MG63 (cell line): ENCODE measurements at regions not wholly inside any gene's neighbourhood (a gene's known extent, or its start where the extent isn't known, plus 50 kb on each side); places are given as distances from the start of the nearest gene placed in this dataset.
"Not testable (repeated sequence)": the region's sequence is repeated elsewhere in the genome, so short reads cannot be mapped to it uniquely, and the experiment has no call there.

Experiments used
- DNase-seq: peaks from one replicate; pipeline ENCODE4 v3.0.0-alpha.2; 2020
- H3K27me3 ChIP-seq: fragments of 250-450 bp; sonication (Bioruptor Pico); 2 replicates; pipeline ENCODE4 v1.5.1; 2020; ENCODE audit warnings: mild to moderate bottlenecking, moderate library complexity
- H3K36me3 ChIP-seq: fragments of 250-450 bp; sonication (Bioruptor Pico); 2 replicates; pipeline ENCODE4 v1.5.1; 2020; ENCODE audit warnings: mild to moderate bottlenecking, moderate library complexity
- H3K4me3 ChIP-seq: fragments of 250-450 bp; sonication (Bioruptor Pico); 2 replicates; pipeline ENCODE4 v1.5.1; 2020; ENCODE audit warnings: mild to moderate bottlenecking, moderate library complexity
- H3K9me3 ChIP-seq: fragments of 250-450 bp; sonication (Bioruptor Pico); 2 replicates; pipeline ENCODE4 v1.5.1; 2020; ENCODE audit warnings: mild to moderate bottlenecking, moderate library complexity

GRCh38 chr4:18106620-18107019 is 85.1 kb upstream of the LCORL start:
- no peak for DNase-seq
- H3K36me3 ChIP-seq, result no peaks in the 10 kb centered on the region
- H3K4me3 ChIP-seq, result no peak overlapping the region
- H3K27me3 ChIP-seq, result no peaks in the 10 kb centered on the region
- no peaks in the 10 kb centered on the region for H3K9me3 ChIP-seq

GRCh38 chr4:18105030-18106011 is 83.8 kb upstream of the LCORL start:
- Histone ChIP-seq H3K36me3 (no peaks in the 10 kb centered on the region), H3K9me3 (no peaks in the 10 kb centered on the region), H3K4me3 (no peak overlapping the region), H3K27me3 (no peaks in the 10 kb centered on the region)
- DNase-seq, result no peak

- Histone ChIP-seq H3K4me3 (no peak overlapping the region), H3K27me3 (no peaks in the 10 kb centered on the region), H3K9me3 (no peaks in the 10 kb centered on the region), H3K36me3 (no peaks in the 10 kb centered on the region)
- no peak for DNase-seq
Measured at GRCh38 chr4:18103876-18104605, 82.5 kb upstream of the LCORL start.

- Histone ChIP-seq H3K4me3 (no peak overlapping the region), H3K36me3 (no peaks in the 10 kb centered on the region), H3K27me3 (no peaks in the 10 kb centered on the region), H3K9me3 (no peaks in the 10 kb centered on the region)
- no peak for DNase-seq
Measured at GRCh38 chr4:18100657-18101056, 79.1 kb upstream of the LCORL start.

GRCh38 chr4:18090447-18090846 is 68.9 kb upstream of the LCORL start:
- H3K27me3 ChIP-seq, DNase-seq, H3K9me3 ChIP-seq, H3K4me3 ChIP-seq, H3K36me3 ChIP-seq: not testable (repeated sequence)

GRCh38 chr4:18082236-18082635 is 60.7 kb upstream of the LCORL start:
- H3K4me3 ChIP-seq, result no peak overlapping the region
- no peaks in the 10 kb centered on the region for H3K36me3 ChIP-seq
- H3K27me3 ChIP-seq, result no peaks in the 10 kb centered on the region
- no peak for DNase-seq
- H3K9me3 ChIP-seq, result no peaks in the 10 kb centered on the region

GRCh38 chr4:18081708-18082107 is 60.2 kb upstream of the LCORL start:
- no peak overlapping the region for H3K4me3 ChIP-seq
- no peak for DNase-seq
- no peaks in the 10 kb centered on the region for H3K27me3 ChIP-seq
- no peaks in the 10 kb centered on the region for H3K9me3 ChIP-seq
- H3K36me3 ChIP-seq, result no peaks in the 10 kb centered on the region

- Histone ChIP-seq H3K9me3 (no peaks in the 10 kb centered on the region), H3K27me3 (no peaks in the 10 kb centered on the region), H3K36me3 (no peaks in the 10 kb centered on the region), H3K4me3 (no peak overlapping the region)
- DNase-seq, result no peak
Measured at GRCh38 chr4:18077808-18078207, 56.3 kb upstream of the LCORL start.

GRCh38 chr4:18075823-18076433 is 54.4 kb upstream of the LCORL start:
- Histone ChIP-seq H3K27me3 (no peaks in the 10 kb centered on the region), H3K9me3 (no peaks in the 10 kb centered on the region), H3K4me3 (no peak overlapping the region), H3K36me3 (no peaks in the 10 kb centered on the region)
- DNase-seq, result peak; percentile 4

GRCh38 chr4:18071894-18072293 is 50.3 kb upstream of the LCORL start:
- Histone ChIP-seq H3K9me3 (no peaks in the 10 kb centered on the region), H3K27me3 (no peaks in the 10 kb centered on the region), H3K4me3 (no peak overlapping the region), H3K36me3 (no peaks in the 10 kb centered on the region)
- DNase-seq, result no peak
